B cell (primary cell): ENCODE measurements at regions not wholly inside any gene's neighbourhood (a gene's known extent, or its start where the extent isn't known, plus 50 kb on each side); places are given as distances from the start of the nearest gene placed in this dataset.

ENCODE experiments used
- ATAC-seq: fragments of 200-7000 bp; cut with Tn5 transposase; one replicate; pipeline ENCODE4 v1.10.0; 2021; ENCODE audit warnings: low read depth, mild to moderate bottlenecking, moderate number of reproducible peaks, moderate library complexity
- CTCF ChIA-PET: fragments of 350-600 bp; sonication (Branson Sonifier 250); formaldehyde crosslinking; loops from one replicate; lab custom pipeline; 2021; ENCODE audit warnings: antibody characterized with exemption, inconsistent platforms; lab: Charles Lee
- POLR2A ChIA-PET: fragments of 350-600 bp; sonication (Branson Sonifier 250); formaldehyde crosslinking; loops from one replicate; lab custom pipeline; 2021; ENCODE audit warnings: antibody characterized with exemption; lab: Charles Lee
- DNase-seq: peaks from one replicate; pipeline ENCODE4 v3.0.0; 2013
- H2AFZ ChIP-seq: 2 replicates; pipeline ENCODE4 v1.6.1; 2012; ENCODE audit warnings: mild to moderate bottlenecking, low read depth, low read length; ENCODE audit not compliant: insufficient read depth, poor library complexity, severe bottlenecking
- H3K27ac ChIP-seq, 2 donors: 1 replicate in 1 of 2; 2 replicates in 1 of 2; pipeline ENCODE4 v1.5.1; 2012 to 2013; ENCODE audit warnings: low read length in 2 of 2, mild to moderate bottlenecking in 2 of 2, moderate library complexity in 1 of 2
- H3K27me3 ChIP-seq, 4 experiments: fragments of 200-600 bp in 1 of 4; sonication (generic) in 1 of 4; replicated peaks in 1 of 4; 1 replicate in 2 of 4; 2 replicates in 2 of 4; pipeline versions ENCODE4 v1.6.1 to v1.7.0; 2013 to 2016; ENCODE audit warnings: low read length in 3 of 4, mild to moderate bottlenecking in 2 of 4, mixed read lengths in 1 of 4, moderate library complexity in 1 of 4; ENCODE audit not compliant: insufficient read depth in 4 of 4, control insufficient read depth in 3 of 4; ENCODE audit errors: control extremely low read depth in 1 of 4
- H3K36me3 ChIP-seq, 2 experiments: replicated peaks in 1 of 2; 1 replicate in 1 of 2; 2 replicates in 1 of 2; pipeline versions ENCODE4 v1.6.1 to v1.7.1; 2013; ENCODE audit warnings: low read length in 1 of 2; ENCODE audit not compliant: insufficient read depth in 2 of 2, control insufficient read depth in 1 of 2; ENCODE audit errors: control extremely low read depth in 1 of 2, extremely low read depth in 1 of 2
- H3K4me1 ChIP-seq, 2 donors: fragments of 200-600 bp in 1 of 2; sonication (generic) in 1 of 2; 1 replicate in 1 of 2; 2 replicates in 1 of 2; pipeline versions ENCODE4 v1.5.1 to v1.6.1; 2013 to 2017; ENCODE audit warnings: low read length in 2 of 2; ENCODE audit not compliant: control insufficient read depth in 2 of 2, insufficient read depth in 2 of 2
- H3K4me2 ChIP-seq: replicated peaks from 2 replicates; pipeline ENCODE3; 2012; ENCODE audit warnings: mild to moderate bottlenecking, low read depth, low read length; ENCODE audit not compliant: poor library complexity, severe bottlenecking
- H3K4me3 ChIP-seq, 5 experiments: fragments of 200-600 bp in 1 of 5; sonication (generic) in 1 of 5; 1 replicate in 3 of 5; 2 replicates in 2 of 5; pipeline versions ENCODE4 v1.5.1 to v1.7.0; 2011 to 2016; ENCODE audit warnings: low read length in 4 of 5, mild to moderate bottlenecking in 4 of 5, low read depth in 2 of 5, control low read depth in 1 of 5, moderate library complexity in 1 of 5; ENCODE audit not compliant: insufficient read depth in 1 of 5; ENCODE audit errors: control extremely low read depth in 1 of 5, extremely low read depth in 1 of 5
- H3K79me2 ChIP-seq: fragments of 200-600 bp; sonication (generic); one replicate; pipeline ENCODE4 v1.6.0; 2016; ENCODE audit warnings: low read length; ENCODE audit not compliant: control insufficient read depth, insufficient read depth
- H3K9ac ChIP-seq: fragments of 200-600 bp; sonication (generic); 2 replicates; pipeline ENCODE4 v1.6.1; 2017; ENCODE audit warnings: mild to moderate bottlenecking, low read length, moderate library complexity
- H3K9me3 ChIP-seq, 3 donors: one replicate each; pipeline versions ENCODE4 v1.6.1 to v1.7.1; 2013; ENCODE audit warnings: low read length in 2 of 3; ENCODE audit not compliant: control insufficient read depth in 2 of 3, insufficient read depth in 1 of 3; ENCODE audit errors: control extremely low read depth in 1 of 3
- H4K20me1 ChIP-seq: 2 replicates; pipeline ENCODE4 v1.6.0; 2012; ENCODE audit warnings: mild to moderate bottlenecking, low read length; ENCODE audit not compliant: insufficient read depth, control insufficient read depth, poor library complexity, severe bottlenecking
- H3K27ac Mint-ChIP-seq: one replicate; pipeline ENCODE4 v1.8.0; 2021; ENCODE audit warnings: mixed read lengths
- H3K27me3 Mint-ChIP-seq: one replicate; pipeline ENCODE4 v1.8.0; 2021; ENCODE audit warnings: mixed read lengths
- H3K4me1 Mint-ChIP-seq: one replicate; pipeline ENCODE4 v1.8.0; 2021; ENCODE audit warnings: mixed read lengths
- H3K4me3 Mint-ChIP-seq: one replicate; pipeline ENCODE4 v1.8.0; 2021; ENCODE audit warnings: mixed read lengths
- H3K9me3 Mint-ChIP-seq: one replicate; pipeline ENCODE4 v1.8.0; 2022; ENCODE audit warnings: mixed read lengths; ENCODE audit not compliant: insufficient read depth
- CTCF ChIP-seq: fragments of 200-600 bp; IDR thresholded peaks from one replicate; pipeline ENCODE4 v1.8.0; 2022; ENCODE audit warnings: antibody characterized with exemption, mild to moderate bottlenecking
- EZH2 ChIP-seq: IDR thresholded peaks from 2 replicates; pipeline ENCODE4 v1.6.1; 2012; ENCODE audit warnings: borderline replicate concordance, low read depth, mild to moderate bottlenecking, moderate library complexity, low read length; ENCODE audit not compliant: insufficient read depth, poor library complexity, severe bottlenecking
- WGBS: methylation state at CpG from one replicate; pipeline ENCODE4 v1.1.5; 2013; ENCODE audit warnings: missing lambda C conversion rate; ENCODE audit not compliant: insufficient coverage; 5-methylcytosine and 5-hydroxymethylcytosine counted together
- intact Hi-C: fragments of 100-400 bp; cut with micrococcal nuclease; formaldehyde crosslinking; loops from one replicate; pipeline ENCODE4 v1.10.0; 2022

GRCh38 chr15:70250208-70251201 lies 152.8 kb upstream of the TLE3 start:
- Histone ChIP-seq H3K9me3 (no peaks in the 10 kb centered on the region), H2AFZ (no peak overlapping the region), H3K4me2 (no peak overlapping the region), H3K9ac (no peak overlapping the region), H3K4me3 (no peak overlapping the region), H3K4me1 (peaks cover 38 to 48% of the 10 kb centered on the region in 2 donors), H3K79me2 (no peaks in the 10 kb centered on the region), H3K27me3 (no peaks in the 10 kb centered on the region), H3K36me3 (no peaks in the 10 kb centered on the region), H4K20me1 (no peaks in the 10 kb centered on the region), H3K27ac (no peak overlapping the region)
- ChIA-PET POLR2A (no interaction called here), CTCF (interaction anchor here (1.1 to 1.7 kb wide), 2 partner anchors 10 to 150 kb away, joined by 3 to 6 read pairs; no protein-coding TSS in a partner anchor)
- DNase-seq (no peak), ATAC-seq (no peak)
- intact Hi-C loops = no loop called here
- no peaks in the 10 kb centered on the region for H3K9me3 Mint-ChIP-seq
- WGBS = 85% methylated on average over 23 of the region's 27 CpGs
- no peak overlapping the region for H3K27ac Mint-ChIP-seq
- no peak for TF ChIP-seq CTCF
- no peak for TF ChIP-seq EZH2
- H3K4me3 Mint-ChIP-seq = no peak overlapping the region
- H3K27me3 Mint-ChIP-seq = no peaks in the 10 kb centered on the region
- peaks cover 48% of the 10 kb centered on the region for H3K4me1 Mint-ChIP-seq

DNA sequence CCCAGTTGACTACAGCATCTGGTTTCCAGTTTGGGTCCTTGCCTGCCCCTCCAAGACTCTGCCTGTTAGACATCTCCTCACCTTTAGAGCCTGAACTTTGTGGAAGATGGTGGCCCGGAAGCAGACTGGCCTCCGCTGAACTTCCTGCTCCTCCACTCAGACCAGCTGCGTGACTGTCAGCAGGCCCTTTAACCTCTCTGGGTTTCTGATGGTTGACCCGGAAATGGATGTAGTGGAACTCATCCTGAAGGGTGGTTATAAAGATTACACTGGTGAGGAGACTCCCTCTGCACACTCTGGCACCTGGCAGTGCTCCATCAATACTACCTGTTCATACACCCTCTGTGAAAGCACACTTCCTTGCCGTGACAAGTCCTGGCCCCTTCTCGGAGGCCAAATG lies 151.9 kb upstream of the TLE3 start:
- Histone ChIP-seq H2AFZ (no peak overlapping the region), H3K9me3 (no peaks in the 10 kb centered on the region), H3K27me3 (no peaks in the 10 kb centered on the region), H3K4me3 (no peak overlapping the region), H3K4me1 (peaks cover 38 to 48% of the 10 kb centered on the region in 2 donors), H3K79me2 (no peaks in the 10 kb centered on the region), H3K36me3 (no peaks in the 10 kb centered on the region), H4K20me1 (no peaks in the 10 kb centered on the region), H3K9ac (no peak overlapping the region), H3K4me2 (no peak overlapping the region), H3K27ac (no peak overlapping the region)
- no peaks in the 10 kb centered on the region for H3K27me3 Mint-ChIP-seq
- no peak for ATAC-seq
- no peak for DNase-seq
- intact Hi-C loops = no loop called here
- ChIA-PET CTCF (interaction anchor here (0.7 to 1.7 kb wide), 2 partner anchors 9 to 320 kb away, joined by 4 to 6 read pairs; no protein-coding TSS in a partner anchor), POLR2A (no interaction called here)
- no peak for TF ChIP-seq CTCF
- TF ChIP-seq EZH2 = no peak
- no peak overlapping the region for H3K4me3 Mint-ChIP-seq
- 90% methylated on average over 5 of the region's 6 CpGs for WGBS
- H3K4me1 Mint-ChIP-seq = peaks cover 52% of the 10 kb centered on the region
- H3K27ac Mint-ChIP-seq = peak overlapping the region; percentile 15
- no peaks in the 10 kb centered on the region for H3K9me3 Mint-ChIP-seq
